HUES48 (cell line): ENCODE measurements at regions not wholly inside any gene's neighbourhood (a gene's known extent, or its start where the extent isn't known, plus 50 kb on each side); places are given as distances from the start of the nearest gene placed in this dataset.
"Not testable (repeated sequence)": the region's sequence is repeated elsewhere in the genome, so short reads cannot be mapped to it uniquely, and the experiment has no call there.

ENCODE experiments used
- H3K27ac ChIP-seq: one replicate; pipeline ENCODE4 v1.7.0; 2013; ENCODE audit warnings: low read depth, low read length, inconsistent platforms
- H3K27me3 ChIP-seq: 2 replicates; pipeline ENCODE4 v1.6.1; 2013; ENCODE audit warnings: mild to moderate bottlenecking, low read length; ENCODE audit not compliant: control insufficient read depth, insufficient read depth
- H3K36me3 ChIP-seq: 2 replicates; pipeline ENCODE4 v1.6.1; 2013; ENCODE audit warnings: low read length; ENCODE audit not compliant: control insufficient read depth, insufficient read depth
- H3K4me1 ChIP-seq: 2 replicates; pipeline ENCODE4 v1.6.1; 2013; ENCODE audit warnings: mild to moderate bottlenecking, low read length; ENCODE audit not compliant: control insufficient read depth, insufficient read depth
- H3K4me3 ChIP-seq: 2 replicates; pipeline ENCODE4 v1.5.1; 2013; ENCODE audit warnings: mild to moderate bottlenecking, low read depth, low read length
- H3K9ac ChIP-seq: 2 replicates; pipeline ENCODE4 v1.6.1; 2013; ENCODE audit warnings: mild to moderate bottlenecking, low read depth, low read length, moderate library complexity
- H3K9me3 ChIP-seq: 2 replicates; pipeline ENCODE4 v1.6.1; 2013; ENCODE audit warnings: low read length; ENCODE audit not compliant: control insufficient read depth, insufficient read depth

GRCh38 chr20:50436696-50437095, 73.5 kb upstream of the PTPN1 start:
- 0 out of 2 replicates have a peak, but pooled peaks cover 5% of the 10 kb centered on the region for H3K4me1 ChIP-seq
- H3K9ac ChIP-seq, result no peak overlapping the region
- H3K27ac ChIP-seq, result no peak overlapping the region
- no peak overlapping the region for H3K4me3 ChIP-seq
- no peaks in the 10 kb centered on the region for H3K9me3 ChIP-seq
- H3K36me3 ChIP-seq, result no peaks in the 10 kb centered on the region
- no peaks in the 10 kb centered on the region for H3K27me3 ChIP-seq

GRCh38 chr20:50438986-50439407, 71.2 kb upstream of the PTPN1 start:
- Histone ChIP-seq H3K9me3 (no peaks in the 10 kb centered on the region), H3K27ac (no peak overlapping the region), H3K4me3 (no peak overlapping the region), H3K27me3 (no peaks in the 10 kb centered on the region), H3K36me3 (no peaks in the 10 kb centered on the region), H3K4me1 (0 out of 2 replicates have a peak, but pooled peaks cover 5% of the 10 kb centered on the region), H3K9ac (no peak overlapping the region)

DNA sequence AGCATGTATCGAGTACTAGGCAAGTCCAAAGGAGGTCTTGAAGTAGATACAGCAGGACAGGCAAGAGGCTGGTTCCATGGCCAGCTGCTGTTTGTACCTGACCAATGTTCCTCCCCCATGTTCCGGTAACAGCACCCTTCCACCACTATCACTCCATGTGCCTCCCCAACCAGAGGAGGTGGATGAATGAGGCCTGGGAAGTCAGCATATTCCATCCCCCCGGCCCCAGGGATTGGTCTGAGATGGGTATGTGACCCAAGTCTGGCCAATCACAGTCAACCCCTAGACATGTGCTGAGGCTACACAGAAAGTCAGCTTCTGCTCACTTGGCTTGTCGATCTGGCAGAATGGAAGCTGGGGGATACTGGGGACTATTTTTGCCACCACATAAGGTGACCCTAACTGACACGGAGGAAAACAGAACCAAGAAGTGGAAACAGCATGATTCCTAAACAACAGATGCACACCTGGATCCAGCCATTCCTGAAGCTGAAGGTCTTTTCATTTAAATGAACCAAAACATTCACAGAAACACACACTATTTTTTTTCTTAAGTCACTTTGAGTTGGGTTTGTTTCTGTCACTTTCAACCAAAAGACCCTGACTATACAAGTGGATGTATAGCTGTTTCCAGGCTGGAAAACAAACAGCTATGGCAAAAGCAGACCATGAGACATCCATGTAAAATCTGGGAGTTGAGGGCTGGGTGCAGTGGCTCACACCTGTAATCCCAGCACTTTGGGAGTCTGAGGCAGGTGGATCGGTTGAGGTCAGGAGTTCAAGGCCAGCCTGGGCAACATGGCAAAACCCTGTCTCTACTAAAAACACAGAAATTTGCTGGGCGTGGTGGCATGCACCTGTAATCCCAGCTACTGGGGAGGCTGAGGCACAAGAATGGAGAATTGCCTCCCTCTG, 70.4 kb upstream of the PTPN1 start:
- H3K27ac ChIP-seq, result no peak overlapping the region

DNA sequence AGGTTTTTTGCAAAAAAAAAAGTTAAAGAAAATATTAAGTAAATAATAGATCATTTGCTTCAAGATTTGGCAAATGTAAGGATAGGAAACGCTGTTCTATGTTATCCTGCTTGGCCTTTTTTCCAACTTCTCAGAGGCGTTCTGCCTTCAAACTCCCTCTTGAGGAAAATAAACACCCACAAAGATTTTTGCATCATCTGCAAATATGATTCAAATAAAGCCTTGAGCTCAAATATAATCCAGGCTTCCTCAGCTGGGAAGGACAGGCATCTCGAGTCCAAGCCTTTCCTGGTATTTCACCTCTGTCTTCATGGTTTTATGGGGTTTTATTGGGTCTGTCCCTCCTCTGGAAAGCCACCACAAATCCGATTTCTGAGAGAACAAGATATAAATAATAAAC, 67.7 kb upstream of the PTPN1 start:
- Histone ChIP-seq H3K27me3 (no peaks in the 10 kb centered on the region), H3K9ac (no peak overlapping the region), H3K27ac (no peak overlapping the region), H3K4me3 (no peak overlapping the region), H3K36me3 (no peaks in the 10 kb centered on the region), H3K9me3 (no peaks in the 10 kb centered on the region), H3K4me1 (no peaks in the 10 kb centered on the region)

More for the DNA sequence above, 70.4 kb upstream of the PTPN1 start:
- Histone ChIP-seq H3K27me3 (no peaks in the 10 kb centered on the region), H3K4me3 (no peak overlapping the region), H3K9me3 (no peaks in the 10 kb centered on the region), H3K36me3 (no peaks in the 10 kb centered on the region), H3K4me1 (no peaks in the 10 kb centered on the region), H3K9ac (no peak overlapping the region)

DNA sequence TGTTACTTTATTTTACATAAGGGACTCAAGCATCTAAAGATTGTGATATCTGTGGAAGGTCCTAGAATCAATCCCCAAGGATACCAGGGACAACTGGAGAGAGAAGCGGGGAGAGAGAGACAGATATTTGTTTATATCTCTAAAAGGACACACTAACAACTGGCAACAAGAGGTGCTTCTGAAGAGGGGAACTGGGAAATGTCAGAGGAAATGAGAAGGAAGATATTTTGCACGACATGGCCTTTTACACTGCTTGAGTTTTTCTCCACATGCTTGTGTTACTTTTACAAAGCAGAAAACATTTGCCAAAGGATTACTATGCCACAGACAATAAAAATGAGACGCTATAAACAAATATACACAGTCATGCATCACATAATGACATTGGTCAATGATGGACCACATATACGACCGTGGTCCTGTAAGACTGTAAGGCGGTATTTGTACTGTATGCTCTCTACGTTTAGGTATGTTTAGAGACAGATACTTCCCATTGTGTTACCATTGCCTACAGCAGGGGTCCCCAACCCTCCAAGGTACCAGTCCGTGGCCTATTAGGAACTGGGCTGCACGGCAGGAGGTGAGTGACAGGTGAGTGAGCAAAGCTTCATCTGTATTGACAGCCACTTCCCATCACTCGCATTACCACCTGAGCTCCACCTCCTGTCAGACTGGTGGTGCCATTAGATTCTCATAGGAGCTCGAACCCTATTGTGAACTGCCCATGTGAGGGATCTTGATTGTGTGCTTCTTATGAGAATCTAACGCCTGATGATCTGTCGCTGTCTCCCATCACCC, 64.6 kb upstream of the PTPN1 start:
- no peak overlapping the region for H3K4me3 ChIP-seq
- H3K4me1 ChIP-seq, result no peaks in the 10 kb centered on the region
- no peaks in the 10 kb centered on the region for H3K27me3 ChIP-seq
- H3K9me3 ChIP-seq, result no peaks in the 10 kb centered on the region
- no peaks in the 10 kb centered on the region for H3K36me3 ChIP-seq
- no peak overlapping the region for H3K27ac ChIP-seq
- H3K9ac ChIP-seq, result no peak overlapping the region

- Histone ChIP-seq H3K27ac (no peak overlapping the region), H3K4me3 (no peak overlapping the region), H3K4me1 (peaks cover 9% of the 10 kb centered on the region), H3K36me3 (no peaks in the 10 kb centered on the region), H3K9me3 (no peaks in the 10 kb centered on the region), H3K27me3 (no peaks in the 10 kb centered on the region), H3K9ac (no peak overlapping the region)
Observed at GRCh38 chr20:50446351-50447101, 63.7 kb upstream of the PTPN1 start.

GRCh38 chr20:50447102-50447804, 62.9 kb upstream of the PTPN1 start:
- Histone ChIP-seq H3K27ac (no peak overlapping the region), H3K4me1 (peaks cover 9% of the 10 kb centered on the region), H3K9me3 (no peaks in the 10 kb centered on the region), H3K9ac (no peak overlapping the region), H3K4me3 (no peak overlapping the region), H3K27me3 (no peaks in the 10 kb centered on the region), H3K36me3 (no peaks in the 10 kb centered on the region)

DNA sequence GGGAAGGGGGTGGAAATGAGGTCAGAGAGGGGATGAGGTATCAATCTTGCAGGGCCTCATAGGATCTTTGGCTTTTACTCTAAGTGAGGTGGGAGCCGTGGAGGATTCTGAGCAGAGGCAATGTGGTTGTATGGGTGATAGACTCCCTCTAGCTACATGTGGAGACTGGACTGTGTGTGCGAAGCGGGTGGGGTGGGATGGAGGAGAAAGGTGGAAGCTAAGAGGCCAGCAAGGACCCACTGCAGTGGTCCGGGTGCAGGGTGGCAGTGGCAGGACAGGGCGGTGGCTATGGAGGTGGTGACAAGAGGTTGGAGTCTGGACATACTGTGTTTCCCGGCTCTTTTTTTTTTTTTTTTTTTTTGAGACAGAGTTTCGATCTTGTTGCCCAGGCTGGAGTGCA, 62.4 kb upstream of the PTPN1 start:
- no peaks in the 10 kb centered on the region for H3K27me3 ChIP-seq
- H3K9me3 ChIP-seq, result no peaks in the 10 kb centered on the region
- no peak overlapping the region for H3K4me3 ChIP-seq
- H3K9ac ChIP-seq, result no peak overlapping the region
- no peak overlapping the region for H3K27ac ChIP-seq
- no peaks in the 10 kb centered on the region for H3K36me3 ChIP-seq
- H3K4me1 ChIP-seq, result peaks cover 9% of the 10 kb centered on the region

DNA sequence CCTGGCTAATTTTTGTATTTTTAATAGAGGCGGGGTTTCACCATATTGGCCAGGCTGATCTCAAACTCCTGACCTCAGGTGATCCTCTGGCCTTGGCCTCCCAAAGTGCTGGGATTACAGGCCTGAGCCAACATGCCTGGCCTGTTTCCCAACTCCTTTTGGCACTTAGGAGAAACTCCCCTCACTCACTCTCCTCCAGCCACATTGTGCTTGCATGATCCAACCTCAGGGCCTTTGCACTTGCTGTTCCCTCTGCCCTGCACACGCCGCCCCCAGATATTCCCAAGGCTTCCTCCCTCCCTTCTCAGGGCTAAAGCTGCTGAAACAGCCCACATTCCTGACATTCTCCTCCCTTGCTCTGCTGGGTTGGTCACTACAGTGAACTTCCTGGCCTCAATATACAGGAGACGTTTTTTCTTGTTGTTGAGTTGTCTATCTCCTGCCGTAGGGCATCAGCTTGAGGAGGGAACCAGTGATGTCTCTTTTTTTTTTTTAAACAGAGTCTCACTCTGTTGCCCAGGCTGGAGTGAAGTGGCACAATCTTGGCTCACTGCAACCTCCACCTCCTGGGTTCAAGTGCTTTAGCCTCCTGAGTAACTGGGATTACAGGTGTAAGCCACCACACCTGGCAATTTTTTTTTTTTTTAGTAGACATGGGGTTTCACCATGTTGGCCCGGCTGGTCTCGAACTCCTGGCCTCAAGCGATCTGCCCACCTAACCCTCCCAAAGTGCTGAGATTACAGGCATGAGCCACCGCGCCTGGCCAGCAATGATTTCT, 61.4 kb upstream of the PTPN1 start:
- not testable (repeated sequence) for H3K9me3 ChIP-seq, H3K9ac ChIP-seq, H3K27me3 ChIP-seq, H3K27ac ChIP-seq, H3K4me1 ChIP-seq, H3K4me3 ChIP-seq, H3K36me3 ChIP-seq
